Keratinocyte (primary cell): ENCODE measurements at regions not wholly inside any gene's neighbourhood (a gene's known extent, or its start where the extent isn't known, plus 50 kb on each side); places are given as distances from the start of the nearest gene placed in this dataset.

ENCODE experiments used
- CTCF ChIP-seq, 3 experiments: IDR thresholded peaks in 1 of 3; conservative IDR thresholded peaks in 1 of 3; optimal IDR thresholded peaks in 1 of 3; 2 replicates in 2 of 3; 3 replicates in 1 of 3; pipeline versions ENCODE3 to v1.5.1; 2011; ENCODE audit warnings: low read length in 3 of 3, mild to moderate bottlenecking in 3 of 3, moderate library complexity in 2 of 3, control low read depth in 1 of 3, inconsistent platforms in 1 of 3; ENCODE audit not compliant: insufficient read depth in 2 of 3; ENCODE audit errors: extremely low read depth in 1 of 3
- EZH2 ChIP-seq: IDR thresholded peaks from one replicate; pipeline ENCODE4 v1.6.1; 2012; ENCODE audit warnings: inconsistent platforms, mild to moderate bottlenecking, low read length, moderate library complexity

- TF ChIP-seq EZH2 (no peak), CTCF (optimal IDR thresholded peaks at IDR 0.05 in 1 of 3, IDR thresholded peaks at IDR 0.05 in 1 of 3, conservative IDR thresholded peaks at IDR 0.05 in 1 of 3; ENCODE audit: extremely low read depth in 1 of 3, insufficient read depth in 2 of 3, low read length in 3 of 3) (no peak)
Measured at GRCh38 chr1:38697387-38697786, 162.2 kb downstream of the RRAGC start.
